Panc1 (cell line): ENCODE measurements at regions not wholly inside any gene's neighbourhood (a gene's known extent, or its start where the extent isn't known, plus 50 kb on each side); places are given as distances from the start of the nearest gene placed in this dataset.

Experiments
- ATAC-seq: fragments of 200-7000 bp; cut with Tn5 transposase; 2 replicates; pipeline ENCODE4 v1.9.1; 2020; ENCODE audit warnings: mild to moderate bottlenecking, moderate library complexity
- BruUV-seq: library from RNA; stranded (reverse); fragments of 400-500 nt; replicated peaks from 2 replicates; lab custom pipeline; 2021; lab: Mats Ljungman, UMichigan
- CTCF ChIA-PET: fragments of 300-600 bp; sonication (Branson Sonifier 250); formaldehyde crosslinking; loops from one replicate; lab custom pipeline; 2022; ENCODE audit warnings: antibody characterized with exemption; lab: Charles Lee
- POLR2A ChIA-PET: fragments of 300-600 bp; sonication (Branson Sonifier 250); formaldehyde crosslinking; loops from one replicate; lab custom pipeline; 2022; ENCODE audit warnings: antibody characterized with exemption; lab: Charles Lee
- DNase-seq: peaks from one replicate; pipeline ENCODE4 v3.0.0-alpha.2; 2010; ENCODE audit warnings: low read depth, low spot score
- H3K27ac ChIP-seq: 2 replicates; pipeline ENCODE4 v1.5.1; 2011; ENCODE audit warnings: mild to moderate bottlenecking, low read length, inconsistent platforms
- H3K27me3 ChIP-seq: fragments of 200-500 bp; sonication (Bioruptor generic); 2 replicates; pipeline ENCODE4 v1.6.0; 2014; ENCODE audit warnings: low read length, inconsistent platforms; ENCODE audit not compliant: control insufficient read depth, insufficient read depth
- H3K36me3 ChIP-seq: fragments of 200-500 bp; sonication (Bioruptor generic); 2 replicates; pipeline ENCODE4 v1.5.1; 2014; ENCODE audit warnings: inconsistent platforms, mild to moderate bottlenecking, low read length, moderate library complexity; ENCODE audit not compliant: control insufficient read depth, insufficient read depth
- H3K4me1 ChIP-seq: 2 replicates; pipeline ENCODE4 v1.5.1; 2011; ENCODE audit warnings: inconsistent platforms, mild to moderate bottlenecking, low read length, moderate library complexity; ENCODE audit not compliant: control insufficient read depth, insufficient read depth
- H3K4me3 ChIP-seq, 2 experiments: 2 replicates each; pipeline ENCODE4 v1.5.1; 2011 to 2012; ENCODE audit warnings: low read depth in 2 of 2, low read length in 2 of 2, mild to moderate bottlenecking in 2 of 2, inconsistent platforms in 1 of 2, moderate library complexity in 1 of 2
- H3K9me3 ChIP-seq: fragments of 200-500 bp; sonication (Bioruptor generic); 2 replicates; pipeline ENCODE4 v1.5.1; 2014; ENCODE audit warnings: low read depth, mild to moderate bottlenecking, inconsistent platforms, low read length, moderate library complexity; ENCODE audit not compliant: control insufficient read depth, insufficient read depth
- CTCF ChIP-seq: fragments of 450-650 bp; IDR thresholded peaks from 2 replicates; pipeline ENCODE4 v1.5.1; 2017; ENCODE audit warnings: mild to moderate bottlenecking
- POLR2AphosphoS5 ChIP-seq: IDR thresholded peaks from 2 replicates; pipeline ENCODE4 v1.6.1; 2012; ENCODE audit warnings: mild to moderate bottlenecking, low read depth, low read length, moderate library complexity
- REST ChIP-seq, 2 experiments: IDR thresholded peaks; 2 replicates each; pipeline ENCODE4 v1.6.1; 2011 to 2012; ENCODE audit warnings: low read depth in 2 of 2, control low read depth in 1 of 2, low read length in 1 of 2, mild to moderate bottlenecking in 1 of 2, moderate library complexity in 1 of 2; ENCODE audit not compliant: insufficient read depth in 1 of 2
- SIN3A ChIP-seq: IDR thresholded peaks from 2 replicates; pipeline ENCODE4 v1.6.1; 2012; ENCODE audit warnings: low read depth, mild to moderate bottlenecking, low read length, moderate library complexity, borderline replicate concordance; ENCODE audit not compliant: insufficient read depth
- TCF7L2 ChIP-seq: IDR thresholded peaks from 2 replicates; pipeline ENCODE4 v1.6.1; 2011; ENCODE audit warnings: mild to moderate bottlenecking, low read depth, low read length, inconsistent platforms
- in situ Hi-C: cut with HindIII; loops from 2 replicates; pipeline ENCODE4 v1.10.0; 2016; ENCODE audit warnings: low sequenced_read_pairs, low pct_unique_long_range_greater_than_20kb
- intact Hi-C: fragments of 100-400 bp; cut with micrococcal nuclease; formaldehyde crosslinking; loops from one replicate; pipeline ENCODE4 v1.10.0; 2022; ENCODE audit not compliant: unreplicated experiment

GRCh38 chrX:4932790-4933189, 1219.3 kb upstream of the PRKX start:
- intact Hi-C loops = no loop called here
- in situ Hi-C loops = no loop called here
- BruUV-seq = no TSS peak
- TF ChIP-seq CTCF = no peak
- no peak for TF ChIP-seq POLR2AphosphoS5
- no peak for TF ChIP-seq REST (IDR thresholded peaks at IDR 0.05; ENCODE audit: insufficient read depth in 1 of 2, low read depth in 2 of 2, low read length in 1 of 2)
- TF ChIP-seq TCF7L2 = no peak
- no peak for TF ChIP-seq SIN3A
- H3K9me3 ChIP-seq = no peaks in the 10 kb centered on the region
- H3K36me3 ChIP-seq = no peaks in the 10 kb centered on the region
- ATAC-seq (no peak), DNase-seq (no peak)
- H3K4me1 ChIP-seq = no peaks in the 10 kb centered on the region
- ChIA-PET POLR2A (no interaction called here), CTCF (no interaction called here)
- no peak overlapping the region for H3K27ac ChIP-seq
- H3K27me3 ChIP-seq = no peaks in the 10 kb centered on the region
- no peak overlapping the region for H3K4me3 ChIP-seq

- no peak for TF ChIP-seq TCF7L2
- TF ChIP-seq CTCF = no peak
- no peak for TF ChIP-seq REST (IDR thresholded peaks at IDR 0.05; ENCODE audit: insufficient read depth in 1 of 2, low read depth in 2 of 2, low read length in 1 of 2)
- no peak for TF ChIP-seq SIN3A
- no peak for TF ChIP-seq POLR2AphosphoS5
- DNase-seq = no peak
- Histone ChIP-seq H3K27ac (no peak overlapping the region), H3K36me3 (no peaks in the 10 kb centered on the region), H3K4me3 (no peak overlapping the region), H3K27me3 (no peaks in the 10 kb centered on the region), H3K4me1 (no peaks in the 10 kb centered on the region), H3K9me3 (no peaks in the 10 kb centered on the region)
- CTCF ChIA-PET = no interaction called here
- in situ Hi-C loops = no loop called here
- ATAC-seq = no peak
- no TSS peak for BruUV-seq
- intact Hi-C loops = no loop called here
- POLR2A ChIA-PET = no interaction called here
Measured at GRCh38 chrX:4930426-4930825, 1217.0 kb upstream of the PRKX start.
